A549 (cell line): ENCODE measurements at regions not wholly inside any gene's neighbourhood (a gene's known extent, or its start where the extent isn't known, plus 50 kb on each side); places are given as distances from the start of the nearest gene placed in this dataset.

Experiments
- CHD2 ChIP-seq: fragments of 150-350 bp; IDR thresholded peaks from 2 replicates; pipeline ENCODE4 v1.6.1; 2014; ENCODE audit warnings: low read length; ENCODE audit not compliant: partially characterized antibody
- CTCF ChIP-seq: fragments of >200 bp; sonication (Bioruptor Twin); formaldehyde crosslinking; IDR thresholded peaks from 3 replicates; pipeline ENCODE4 v1.5.1; 2016
- EP300 ChIP-seq, 2 experiments: fragments of >200 bp; sonication (Bioruptor Twin); formaldehyde crosslinking; IDR thresholded peaks; 2 replicates in 1 of 2; 3 replicates in 1 of 2; pipeline ENCODE4 v1.6.1; 2016 to 2017
- HDAC2 ChIP-seq: fragments of 200-600 bp; sonication (generic); IDR thresholded peaks from 2 replicates; pipeline ENCODE4 v1.6.1; 2016
- HES2 ChIP-seq: fragments of >200 bp; sonication (Bioruptor Twin); formaldehyde crosslinking; IDR thresholded peaks from 2 replicates; pipeline ENCODE4 v1.6.1; 2016
- HOXA7 ChIP-seq: fragments of 250-450 bp; sonication (Bioruptor Pico); IDR thresholded peaks from 2 replicates; pipeline ENCODE4 v1.5.0; 2020; ENCODE audit warnings: mild to moderate bottlenecking, moderate library complexity
- JUN ChIP-seq, 2 experiments: fragments of >200 bp; sonication (Bioruptor Twin); formaldehyde crosslinking; IDR thresholded peaks; 2 replicates in 1 of 2; 3 replicates in 1 of 2; pipeline ENCODE4 v1.6.1; 2016 to 2017
- MYC ChIP-seq: IDR thresholded peaks from 2 replicates; pipeline ENCODE4 v1.6.1; 2012; ENCODE audit warnings: mild to moderate bottlenecking, inconsistent platforms, low read length, improper control_type of control experiment, borderline replicate concordance
- POLR2A ChIP-seq: IDR thresholded peaks from 2 replicates; pipeline ENCODE4 v1.6.1; 2012; ENCODE audit warnings: mild to moderate bottlenecking, low read length
- REST ChIP-seq: fragments of 200-600 bp; sonication (generic); IDR thresholded peaks from 2 replicates; pipeline ENCODE4 v1.6.1; 2016; ENCODE audit warnings: antibody characterized with exemption, mild to moderate bottlenecking, moderate library complexity

GRCh38 chr20:53725575-53725970, 131.9 kb upstream of the ZNF217 start:
- TF ChIP-seq CHD2 (no peak), MYC (no peak), HDAC2 (no peak), CTCF (no peak), EP300 (IDR thresholded peaks at IDR 0.05) (no peak), REST (no peak), HES2 (no peak), POLR2A (no peak), HOXA7 (CRISPR knock-in tag) (no peak), JUN (IDR thresholded peaks at IDR 0.05) (no peak)
